ENCODE measurements at regions not wholly inside any gene's neighbourhood (a gene's known extent, or its start where the extent isn't known, plus 50 kb on each side); places are given as distances from the start of the nearest gene placed in this dataset.

DNA sequence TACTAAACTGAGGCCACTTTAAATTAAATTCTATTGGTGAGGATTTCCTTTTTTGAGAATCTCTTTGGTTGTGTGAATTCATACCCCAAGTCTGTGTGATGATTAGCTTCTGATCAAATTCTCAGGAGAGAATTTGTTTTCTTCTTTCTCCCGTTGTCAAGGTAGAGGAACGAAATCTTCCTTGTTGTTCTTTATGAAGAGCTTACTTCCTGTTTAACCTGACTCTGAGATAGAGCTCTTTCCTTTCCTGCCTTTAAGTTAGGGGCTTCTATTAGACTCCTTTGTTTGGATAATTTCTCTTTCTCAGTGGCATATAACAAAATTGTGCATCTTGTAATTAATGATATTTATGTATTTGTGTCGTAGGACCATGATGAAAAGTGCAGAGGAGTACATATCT lies 572.1 kb downstream of the REEP3 start:
- FAIRE-seq: no peak

DNA sequence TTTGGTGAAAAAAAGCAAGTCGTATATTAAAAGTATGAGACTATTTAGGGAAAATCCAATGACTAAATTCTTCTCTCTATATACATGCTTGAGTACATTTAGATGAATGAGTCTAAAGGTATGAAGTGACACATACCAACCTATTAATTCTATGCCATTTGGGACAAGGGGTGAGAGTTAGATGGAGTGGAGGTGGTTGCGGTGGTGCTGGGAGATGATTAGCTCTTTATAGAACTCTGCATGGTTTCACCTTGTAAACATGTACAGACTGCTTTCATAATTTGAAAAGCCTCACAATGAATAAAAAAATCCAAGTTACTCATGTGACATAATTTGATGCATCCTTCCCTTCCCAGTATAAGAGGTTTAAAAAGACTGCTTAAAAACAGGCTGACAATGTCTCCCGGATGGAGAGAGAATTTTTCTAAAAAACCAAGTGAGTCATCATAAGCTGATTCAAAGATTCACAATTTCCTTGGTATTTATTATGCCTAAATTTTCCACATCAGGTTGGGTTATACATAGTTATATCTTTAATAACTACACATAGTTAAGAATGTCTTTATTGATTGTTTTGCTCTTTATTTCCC lies 572.8 kb downstream of the REEP3 start:
- Histone ChIP-seq H3K36me3 (ENCODE audit: control insufficient read depth, insufficient read depth, low read length) (no peaks in the 10 kb centered on the region), H3K4me3 (ENCODE audit: low read depth, low read length) (no peak overlapping the region), H3K27me3 (ENCODE audit: control insufficient read depth, insufficient read depth, low read length) (no peaks in the 10 kb centered on the region)
- no peak for FAIRE-seq
- DNase-seq (ENCODE audit: low read depth): no peak
- TF ChIP-seq, protein P1, sequence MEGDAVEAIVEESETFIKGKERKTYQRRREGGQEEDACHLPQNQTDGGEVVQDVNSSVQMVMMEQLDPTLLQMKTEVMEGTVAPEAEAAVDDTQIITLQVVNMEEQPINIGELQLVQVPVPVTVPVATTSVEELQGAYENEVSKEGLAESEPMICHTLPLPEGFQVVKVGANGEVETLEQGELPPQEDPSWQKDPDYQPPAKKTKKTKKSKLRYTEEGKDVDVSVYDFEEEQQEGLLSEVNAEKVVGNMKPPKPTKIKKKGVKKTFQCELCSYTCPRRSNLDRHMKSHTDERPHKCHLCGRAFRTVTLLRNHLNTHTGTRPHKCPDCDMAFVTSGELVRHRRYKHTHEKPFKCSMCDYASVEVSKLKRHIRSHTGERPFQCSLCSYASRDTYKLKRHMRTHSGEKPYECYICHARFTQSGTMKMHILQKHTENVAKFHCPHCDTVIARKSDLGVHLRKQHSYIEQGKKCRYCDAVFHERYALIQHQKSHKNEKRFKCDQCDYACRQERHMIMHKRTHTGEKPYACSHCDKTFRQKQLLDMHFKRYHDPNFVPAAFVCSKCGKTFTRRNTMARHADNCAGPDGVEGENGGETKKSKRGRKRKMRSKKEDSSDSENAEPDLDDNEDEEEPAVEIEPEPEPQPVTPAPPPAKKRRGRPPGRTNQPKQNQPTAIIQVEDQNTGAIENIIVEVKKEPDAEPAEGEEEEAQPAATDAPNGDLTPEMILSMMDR (IDR thresholded peaks at IDR 0.05; ENCODE audit: insufficient read depth, low read length, severe bottlenecking): no peak

More for the DNA sequence above, 572.1 kb downstream of the REEP3 start:
- Histone ChIP-seq H3K36me3 (ENCODE audit: control insufficient read depth, insufficient read depth, low read length) (no peaks in the 10 kb centered on the region), H3K27me3 (ENCODE audit: control insufficient read depth, insufficient read depth, low read length) (no peaks in the 10 kb centered on the region), H3K4me3 (ENCODE audit: low read depth, low read length) (no peak overlapping the region)
- DNase-seq (ENCODE audit: low read depth): no peak
- TF ChIP-seq, protein P1 (IDR thresholded peaks at IDR 0.05; ENCODE audit: insufficient read depth, low read length, severe bottlenecking): no peak

DNA sequence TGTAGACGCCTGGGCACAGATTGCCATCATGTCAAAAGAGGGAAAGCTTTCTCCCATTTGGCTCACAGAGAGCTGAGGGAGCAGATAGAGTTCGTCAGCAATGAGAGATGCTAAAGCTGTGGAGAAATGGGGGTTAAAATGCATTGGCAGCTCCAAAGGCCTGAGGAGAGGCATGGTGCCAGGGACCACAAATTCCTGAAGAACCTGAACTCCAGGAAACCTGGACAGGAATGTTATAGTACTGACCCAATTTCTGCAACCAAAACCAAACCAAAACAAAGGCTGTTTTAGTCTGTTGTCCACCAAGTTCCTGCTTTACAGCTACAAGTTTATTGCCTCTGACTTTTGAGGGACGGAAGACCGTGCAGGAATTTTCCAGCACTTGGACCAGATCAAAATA lies 575.7 kb downstream of the REEP3 start:
- Histone ChIP-seq H3K36me3 (ENCODE audit: control insufficient read depth, insufficient read depth, low read length) (no peaks in the 10 kb centered on the region), H3K27me3 (ENCODE audit: control insufficient read depth, insufficient read depth, low read length) (no peaks in the 10 kb centered on the region), H3K4me3 (ENCODE audit: low read depth, low read length) (no peak overlapping the region)
- FAIRE-seq (no peak), DNase-seq (ENCODE audit: low read depth) (no peak)
- TF ChIP-seq, protein P1 (IDR thresholded peaks at IDR 0.05; ENCODE audit: insufficient read depth, low read length, severe bottlenecking): no peak

DNA sequence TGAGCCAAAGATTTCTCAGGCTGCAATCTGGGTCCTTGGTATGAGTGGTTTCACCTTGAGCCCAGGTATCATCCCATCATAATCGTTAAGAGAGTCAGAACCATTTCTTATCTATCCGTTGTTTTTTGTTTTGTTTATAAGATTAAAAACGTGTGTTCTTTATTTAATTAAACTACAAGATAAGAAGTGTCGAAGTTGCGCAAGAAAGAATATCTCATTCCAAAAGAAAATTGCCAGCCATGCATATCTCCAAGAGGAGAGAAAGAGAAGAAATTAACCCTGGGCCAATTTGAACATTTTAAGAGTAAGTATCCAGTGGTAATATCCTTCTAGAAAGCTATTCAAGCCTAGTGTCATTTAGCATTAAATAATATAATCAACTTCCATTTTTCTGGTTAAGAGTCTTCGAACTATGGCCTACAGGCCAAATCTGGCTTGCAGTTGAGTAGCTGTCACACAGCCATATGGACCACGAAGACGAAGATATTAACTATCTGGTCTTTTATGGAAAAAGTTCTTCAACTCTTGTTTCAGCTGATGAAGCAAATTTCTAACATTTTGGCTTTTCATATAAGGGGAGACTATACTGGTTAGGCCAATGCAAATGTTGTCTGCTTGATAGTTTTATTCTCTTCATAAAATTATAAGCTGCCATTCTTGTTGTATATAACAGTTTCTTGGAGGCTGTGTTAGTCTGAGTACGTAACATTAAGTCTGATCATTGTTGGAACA lies 576.4 kb downstream of the REEP3 start:
- FAIRE-seq (no peak), DNase-seq (ENCODE audit: low read depth) (no peak)
- H3K36me3 ChIP-seq (ENCODE audit: control insufficient read depth, insufficient read depth, low read length): no peaks in the 10 kb centered on the region
- H3K27me3 ChIP-seq (ENCODE audit: control insufficient read depth, insufficient read depth, low read length): no peaks in the 10 kb centered on the region
- H3K4me3 ChIP-seq (ENCODE audit: low read depth, low read length): no peak overlapping the region
- TF ChIP-seq, protein P1 (IDR thresholded peaks at IDR 0.05; ENCODE audit: insufficient read depth, low read length, severe bottlenecking): no peak

DNA sequence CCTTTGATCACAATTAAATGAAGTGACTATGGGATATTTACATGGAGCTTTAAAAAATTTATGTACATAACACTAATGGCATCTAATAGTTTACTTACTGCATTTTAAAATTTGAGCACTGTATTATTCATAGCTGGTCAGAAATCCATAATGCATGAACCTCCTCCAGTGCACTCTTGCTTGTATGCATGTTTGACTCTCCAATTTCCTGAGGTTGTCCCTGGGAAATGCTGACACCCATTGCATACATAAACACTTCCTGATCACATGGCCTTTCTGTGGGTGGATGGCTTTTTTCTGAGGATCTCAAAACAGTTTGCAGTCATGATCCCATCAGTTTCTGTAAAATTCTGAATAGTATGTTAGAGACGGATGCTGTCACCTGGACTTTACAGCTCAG lies 577.8 kb downstream of the REEP3 start:
- no peak for FAIRE-seq
- TF ChIP-seq, protein P1 (IDR thresholded peaks at IDR 0.05; ENCODE audit: insufficient read depth, low read length, severe bottlenecking): no peak
- no peak for DNase-seq (ENCODE audit: low read depth)
- no peaks in the 10 kb centered on the region for H3K27me3 ChIP-seq (ENCODE audit: control insufficient read depth, insufficient read depth, low read length)
- no peak overlapping the region for H3K4me3 ChIP-seq (ENCODE audit: low read depth, low read length)
- no peaks in the 10 kb centered on the region for H3K36me3 ChIP-seq (ENCODE audit: control insufficient read depth, insufficient read depth, low read length)

Measured in bronchial epithelial cell (primary cell).